Ishikawa (cell line): ENCODE measurements at regions not wholly inside any gene's neighbourhood (a gene's known extent, or its start where the extent isn't known, plus 50 kb on each side); places are given as distances from the start of the nearest gene placed in this dataset.

Experiments used
- CEBPB ChIP-seq: IDR thresholded peaks from 2 replicates; pipeline ENCODE4 v1.6.1; 2012
- CREB1 ChIP-seq: IDR thresholded peaks from 2 replicates; pipeline ENCODE4 v1.6.1; 2012; ENCODE audit warnings: low read depth
- EGR1 ChIP-seq: IDR thresholded peaks from 2 replicates; pipeline ENCODE4 v1.6.1; 2012
- EP300 ChIP-seq: IDR thresholded peaks from 2 replicates; pipeline ENCODE4 v1.6.1; 2012; ENCODE audit warnings: borderline replicate concordance
- FOXM1 ChIP-seq: IDR thresholded peaks from 2 replicates; pipeline ENCODE4 v1.6.1; 2012; ENCODE audit warnings: low read depth, borderline replicate concordance
- NFIC ChIP-seq: IDR thresholded peaks from 2 replicates; pipeline ENCODE4 v1.6.1; 2012
- RAD21 ChIP-seq: IDR thresholded peaks from 2 replicates; pipeline ENCODE4 v1.6.1; 2012; ENCODE audit warnings: low read depth
- TAF1 ChIP-seq: IDR thresholded peaks from 2 replicates; pipeline ENCODE4 v1.6.1; 2012; ENCODE audit warnings: low read depth, mild to moderate bottlenecking
- TCF12 ChIP-seq: IDR thresholded peaks from 2 replicates; pipeline ENCODE4 v1.6.1; 2012; ENCODE audit warnings: low read depth
- TEAD4 ChIP-seq: IDR thresholded peaks from 2 replicates; pipeline ENCODE4 v1.6.1; 2012
- YY1 ChIP-seq: IDR thresholded peaks from 2 replicates; pipeline ENCODE4 v1.6.1; 2012; ENCODE audit warnings: low read depth
- ZBTB7A ChIP-seq: IDR thresholded peaks from 2 replicates; pipeline ENCODE4 v1.6.1; 2012; ENCODE audit warnings: low read depth
- TF ChIP-seq, protein P1 (sequence below): IDR thresholded peaks from 2 replicates; pipeline ENCODE4 v1.6.1; 2012
- TF ChIP-seq, protein P2 (sequence below): IDR thresholded peaks from 2 replicates; pipeline ENCODE4 v1.6.1; 2012
- TF ChIP-seq, protein P3 (sequence below): IDR thresholded peaks from 2 replicates; pipeline ENCODE4 v1.6.1; 2012; ENCODE audit warnings: low read depth, mild to moderate bottlenecking

DNA sequence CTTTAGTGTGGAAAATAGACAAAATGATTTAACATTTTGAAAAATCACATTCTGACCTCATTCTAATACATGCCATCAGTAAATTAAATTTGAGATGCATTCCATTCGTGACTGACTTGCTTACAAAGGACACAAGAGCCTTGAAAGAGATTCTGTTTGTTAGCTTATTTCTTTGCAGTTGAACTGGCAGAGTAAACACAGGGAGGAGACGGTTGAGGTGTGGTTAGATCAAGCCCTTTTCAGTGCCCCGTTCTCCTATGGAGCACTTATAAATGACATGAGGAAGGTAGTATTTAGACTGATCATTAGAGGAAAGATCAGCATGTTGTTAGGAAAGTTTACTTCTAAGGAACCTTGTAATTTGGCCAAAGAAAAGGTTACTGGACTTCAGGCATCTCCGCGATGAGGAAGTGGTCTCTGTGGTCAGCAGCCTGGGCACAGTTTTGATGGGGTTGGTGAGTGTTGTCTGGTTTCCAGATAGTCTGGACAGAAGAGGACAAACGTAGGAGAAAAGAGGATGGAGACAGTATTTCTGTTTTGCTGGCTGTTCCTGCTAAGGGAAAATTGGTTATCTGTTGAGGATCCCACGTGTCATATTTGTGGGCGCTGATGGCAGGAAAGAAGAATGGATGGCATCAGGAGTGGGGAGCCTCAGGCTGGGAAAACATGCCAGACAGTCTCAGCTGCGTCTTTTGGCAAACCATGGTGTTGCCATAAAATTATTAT, 328.9 kb upstream of the TBL1XR1 start:
- TF ChIP-seq CEBPB (no peak), FOXM1 (no peak)

DNA sequence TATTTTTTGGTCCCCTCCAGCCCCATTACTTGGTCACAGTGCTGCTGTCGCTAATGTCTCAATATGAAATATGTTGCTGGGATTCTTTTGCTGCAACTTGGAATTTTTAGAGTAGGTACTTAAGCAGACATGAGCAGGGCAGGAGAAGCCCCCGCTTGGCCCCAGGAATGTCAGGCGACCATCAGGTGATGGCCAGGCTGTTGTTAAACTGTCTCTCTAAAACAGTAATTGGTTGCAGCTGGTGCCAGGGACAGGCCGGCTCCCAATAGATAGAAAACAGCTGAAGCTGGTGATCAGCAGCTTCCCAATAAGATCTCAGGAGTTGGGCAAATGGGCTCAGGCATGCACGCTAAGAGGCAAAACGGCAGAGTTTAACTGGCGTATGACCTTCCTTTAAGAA, 329.9 kb upstream of the TBL1XR1 start:
- TF ChIP-seq ZBTB7A = no peak
- TF ChIP-seq, protein P1, sequence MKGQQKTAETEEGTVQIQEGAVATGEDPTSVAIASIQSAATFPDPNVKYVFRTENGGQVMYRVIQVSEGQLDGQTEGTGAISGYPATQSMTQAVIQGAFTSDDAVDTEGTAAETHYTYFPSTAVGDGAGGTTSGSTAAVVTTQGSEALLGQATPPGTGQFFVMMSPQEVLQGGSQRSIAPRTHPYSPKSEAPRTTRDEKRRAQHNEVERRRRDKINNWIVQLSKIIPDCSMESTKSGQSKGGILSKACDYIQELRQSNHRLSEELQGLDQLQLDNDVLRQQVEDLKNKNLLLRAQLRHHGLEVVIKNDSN = no peak
- TF ChIP-seq RAD21 = no peak
- TF ChIP-seq, protein P2, sequence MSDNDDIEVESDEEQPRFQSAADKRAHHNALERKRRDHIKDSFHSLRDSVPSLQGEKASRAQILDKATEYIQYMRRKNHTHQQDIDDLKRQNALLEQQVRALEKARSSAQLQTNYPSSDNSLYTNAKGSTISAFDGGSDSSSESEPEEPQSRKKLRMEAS = no peak

DNA sequence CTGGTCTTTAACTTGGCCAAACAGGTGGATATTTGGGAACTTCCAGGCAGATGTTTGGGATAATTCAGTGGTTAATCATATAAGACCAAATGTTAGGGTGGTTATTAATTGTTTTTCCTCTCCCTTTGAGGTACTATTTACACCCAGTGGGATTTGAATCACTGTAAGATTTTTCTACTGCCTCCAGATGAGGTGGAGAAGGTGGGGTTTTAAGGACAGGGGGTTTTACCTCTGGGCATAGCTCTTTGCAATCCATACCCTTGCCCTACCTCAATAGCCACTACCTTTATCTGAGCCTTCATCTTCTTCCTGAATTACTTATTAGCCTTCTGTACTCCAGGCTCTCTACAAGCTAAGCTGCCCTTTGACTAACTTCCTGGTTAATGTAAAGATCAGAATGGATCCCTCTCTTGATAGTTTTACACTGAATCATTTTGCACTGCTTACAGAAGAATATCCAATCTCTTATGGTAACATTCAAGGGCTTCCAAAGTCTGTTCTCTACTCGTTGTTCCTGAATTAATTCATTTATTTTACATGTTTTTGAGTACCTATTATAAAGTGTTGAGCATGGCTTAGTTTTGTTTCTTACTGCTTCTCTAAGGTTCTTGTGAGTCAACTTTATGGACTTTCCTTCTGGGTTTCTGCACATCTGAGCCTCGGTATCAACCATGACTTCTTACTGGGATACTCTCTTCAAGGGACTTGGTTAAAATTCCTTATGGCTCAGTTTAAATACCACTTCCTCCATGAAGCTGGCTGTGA, 331.2 kb upstream of the TBL1XR1 start:
- no peak for TF ChIP-seq ZBTB7A
- TF ChIP-seq TCF12 = no peak

DNA sequence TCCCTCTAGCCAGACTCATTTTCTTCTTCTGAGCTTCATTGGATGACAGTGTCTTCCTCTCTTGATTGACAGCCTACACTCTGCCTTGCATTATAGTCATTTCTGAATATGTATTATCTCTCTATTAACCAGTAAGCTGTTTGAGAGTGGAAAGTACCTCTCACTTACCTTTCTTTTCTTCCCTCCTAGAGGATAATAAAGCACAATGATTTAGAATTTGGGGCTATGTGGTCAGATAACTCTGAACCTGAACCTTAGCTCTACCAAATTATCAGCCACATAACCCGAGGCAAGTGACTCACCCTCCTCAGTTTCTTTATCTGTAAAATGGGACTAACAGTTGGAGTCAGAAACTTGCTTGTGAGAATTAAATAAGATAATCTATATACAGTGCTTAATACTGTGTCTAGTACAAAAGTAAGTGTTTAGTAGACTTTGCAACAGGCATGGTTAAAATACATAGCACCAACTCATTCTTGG, 331.8 kb upstream of the TBL1XR1 start:
- TF ChIP-seq NFIC = no peak
- TF ChIP-seq YY1 = no peak
- TF ChIP-seq RAD21 = no peak
- TF ChIP-seq EGR1 = no peak
- TF ChIP-seq, protein P3, sequence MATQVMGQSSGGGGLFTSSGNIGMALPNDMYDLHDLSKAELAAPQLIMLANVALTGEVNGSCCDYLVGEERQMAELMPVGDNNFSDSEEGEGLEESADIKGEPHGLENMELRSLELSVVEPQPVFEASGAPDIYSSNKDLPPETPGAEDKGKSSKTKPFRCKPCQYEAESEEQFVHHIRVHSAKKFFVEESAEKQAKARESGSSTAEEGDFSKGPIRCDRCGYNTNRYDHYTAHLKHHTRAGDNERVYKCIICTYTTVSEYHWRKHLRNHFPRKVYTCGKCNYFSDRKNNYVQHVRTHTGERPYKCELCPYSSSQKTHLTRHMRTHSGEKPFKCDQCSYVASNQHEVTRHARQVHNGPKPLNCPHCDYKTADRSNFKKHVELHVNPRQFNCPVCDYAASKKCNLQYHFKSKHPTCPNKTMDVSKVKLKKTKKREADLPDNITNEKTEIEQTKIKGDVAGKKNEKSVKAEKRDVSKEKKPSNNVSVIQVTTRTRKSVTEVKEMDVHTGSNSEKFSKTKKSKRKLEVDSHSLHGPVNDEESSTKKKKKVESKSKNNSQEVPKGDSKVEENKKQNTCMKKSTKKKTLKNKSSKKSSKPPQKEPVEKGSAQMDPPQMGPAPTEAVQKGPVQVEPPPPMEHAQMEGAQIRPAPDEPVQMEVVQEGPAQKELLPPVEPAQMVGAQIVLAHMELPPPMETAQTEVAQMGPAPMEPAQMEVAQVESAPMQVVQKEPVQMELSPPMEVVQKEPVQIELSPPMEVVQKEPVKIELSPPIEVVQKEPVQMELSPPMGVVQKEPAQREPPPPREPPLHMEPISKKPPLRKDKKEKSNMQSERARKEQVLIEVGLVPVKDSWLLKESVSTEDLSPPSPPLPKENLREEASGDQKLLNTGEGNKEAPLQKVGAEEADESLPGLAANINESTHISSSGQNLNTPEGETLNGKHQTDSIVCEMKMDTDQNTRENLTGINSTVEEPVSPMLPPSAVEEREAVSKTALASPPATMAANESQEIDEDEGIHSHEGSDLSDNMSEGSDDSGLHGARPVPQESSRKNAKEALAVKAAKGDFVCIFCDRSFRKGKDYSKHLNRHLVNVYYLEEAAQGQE = no peak
- no peak for TF ChIP-seq CREB1
- TF ChIP-seq EP300 = no peak
- no peak for TF ChIP-seq TCF12
- no peak for TF ChIP-seq CEBPB
- TF ChIP-seq, protein P1 = no peak
- no peak for TF ChIP-seq FOXM1
- TF ChIP-seq TEAD4 = no peak
- no peak for TF ChIP-seq ZBTB7A
- TF ChIP-seq, protein P2 = no peak
- no peak for TF ChIP-seq TAF1

DNA sequence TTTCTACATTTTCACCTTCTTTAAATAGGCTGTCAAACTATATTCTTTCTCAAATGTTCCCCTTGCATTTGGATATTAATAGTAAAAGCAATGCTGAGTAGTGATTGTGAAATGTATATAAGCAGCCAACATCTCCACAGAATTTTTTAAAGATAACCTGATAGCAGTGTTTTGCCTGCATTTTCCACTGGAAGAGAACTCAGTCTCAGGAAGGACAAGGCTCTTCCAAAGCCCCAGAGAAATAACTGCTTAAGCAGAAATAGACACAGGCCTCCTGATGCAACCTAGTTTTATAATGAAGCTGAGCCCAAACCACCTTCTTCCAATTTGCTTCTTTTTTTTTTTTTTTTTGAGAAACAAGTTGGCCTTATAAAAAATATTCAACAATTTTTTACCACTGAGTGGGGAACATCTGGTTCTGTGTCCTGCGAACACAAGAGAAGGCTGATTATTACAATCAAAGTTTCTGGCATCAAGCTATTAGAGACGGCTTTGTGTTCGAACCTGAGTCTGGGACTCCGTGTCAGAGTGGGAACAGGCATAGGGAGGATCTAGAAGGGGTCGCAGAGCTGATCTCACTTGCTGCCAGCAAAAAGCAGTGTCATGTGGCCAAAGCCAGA, 332.5 kb upstream of the TBL1XR1 start:
- TF ChIP-seq TAF1 (no peak), TEAD4 (no peak), EP300 (no peak), ZBTB7A (no peak), RAD21 (no peak), CREB1 (no peak), YY1 (no peak), CEBPB (no peak), NFIC (no peak)

DNA sequence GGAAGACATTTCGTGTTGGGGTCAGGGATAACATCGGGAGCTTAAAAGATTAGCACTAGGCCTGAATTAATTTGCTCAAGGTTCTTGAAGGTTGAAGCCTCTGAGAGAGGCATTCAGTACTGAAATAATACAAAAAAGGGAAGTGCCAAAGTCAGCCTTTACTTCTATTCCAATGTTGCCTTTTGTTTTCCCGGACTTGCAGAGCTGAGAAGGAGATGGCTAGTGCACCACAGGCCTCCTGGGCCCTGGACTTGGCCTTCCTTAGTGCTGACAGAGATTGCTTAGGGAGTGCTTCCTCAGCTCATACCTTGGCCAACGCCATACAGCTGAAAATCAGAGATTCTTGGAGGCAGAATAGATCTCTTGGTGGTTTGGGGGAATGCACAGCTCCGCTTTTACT, 333.6 kb upstream of the TBL1XR1 start:
- TF ChIP-seq, protein P2 = no peak
- TF ChIP-seq YY1 = no peak
- no peak for TF ChIP-seq ZBTB7A
- TF ChIP-seq, protein P1 = no peak
- TF ChIP-seq RAD21 = no peak
- no peak for TF ChIP-seq TEAD4
- no peak for TF ChIP-seq EGR1
- TF ChIP-seq NFIC = no peak
- TF ChIP-seq EP300 = no peak
- no peak for TF ChIP-seq TAF1
- TF ChIP-seq TCF12 = no peak
- no peak for TF ChIP-seq CREB1
- TF ChIP-seq, protein P3 = no peak
- no peak for TF ChIP-seq FOXM1
- no peak for TF ChIP-seq CEBPB
